GM06990 (cell line): ENCODE measurements at regions not wholly inside any gene's neighbourhood (a gene's known extent, or its start where the extent isn't known, plus 50 kb on each side); places are given as distances from the start of the nearest gene placed in this dataset.

Source experiments
- DNase-seq: peaks from one replicate; pipeline ENCODE4 v3.0.0-alpha.2; 2011; ENCODE audit not compliant: insufficient read length; ENCODE audit errors: extremely low read depth
- H3K27me3 ChIP-seq: replicated peaks from 2 replicates; pipeline ENCODE4 v1.6.0; 2011; ENCODE audit warnings: low read length; ENCODE audit not compliant: control insufficient read depth, insufficient read depth
- H3K36me3 ChIP-seq: 2 replicates; pipeline ENCODE4 v1.5.1; 2011; ENCODE audit warnings: low read length; ENCODE audit not compliant: control insufficient read depth, insufficient read depth
- H3K4me3 ChIP-seq: replicated peaks from 2 replicates; pipeline ENCODE4 v1.5.1; 2011; ENCODE audit warnings: low read depth, mild to moderate bottlenecking, control low read depth, low read length
- CTCF ChIP-seq: IDR thresholded peaks from 2 replicates; pipeline ENCODE4 v1.5.1; 2011; ENCODE audit warnings: low read length, control low read depth, mild to moderate bottlenecking, inconsistent platforms; ENCODE audit not compliant: insufficient read depth, poor library complexity, severe bottlenecking

GRCh38 chr1:90314533-90314932 lies 319.6 kb downstream of the ZNF326 start:
- H3K36me3 ChIP-seq, result no peaks in the 10 kb centered on the region
- H3K27me3 ChIP-seq, result no peaks in the 10 kb centered on the region
- no peak for TF ChIP-seq CTCF
- no peak overlapping the region for H3K4me3 ChIP-seq
- DNase-seq, result no peak

GRCh38 chr1:90313778-90314177 lies 318.9 kb downstream of the ZNF326 start:
- H3K36me3 ChIP-seq, result no peaks in the 10 kb centered on the region
- H3K4me3 ChIP-seq, result no peak overlapping the region
- no peaks in the 10 kb centered on the region for H3K27me3 ChIP-seq
- no peak for DNase-seq
- no peak for TF ChIP-seq CTCF

- H3K27me3 ChIP-seq, result no peaks in the 10 kb centered on the region
- TF ChIP-seq CTCF, result no peak
- no peaks in the 10 kb centered on the region for H3K36me3 ChIP-seq
- DNase-seq, result no peak
- H3K4me3 ChIP-seq, result no peak overlapping the region
Measured at GRCh38 chr1:90309806-90310205, 314.9 kb downstream of the ZNF326 start.

GRCh38 chr1:90308421-90308820 lies 313.5 kb downstream of the ZNF326 start:
- H3K27me3 ChIP-seq, result no peaks in the 10 kb centered on the region
- H3K36me3 ChIP-seq, result no peaks in the 10 kb centered on the region
- DNase-seq, result no peak
- TF ChIP-seq CTCF, result no peak
- no peak overlapping the region for H3K4me3 ChIP-seq

GRCh38 chr1:90305577-90305976 lies 310.7 kb downstream of the ZNF326 start:
- no peaks in the 10 kb centered on the region for H3K36me3 ChIP-seq
- no peak for DNase-seq
- H3K27me3 ChIP-seq, result no peaks in the 10 kb centered on the region
- H3K4me3 ChIP-seq, result no peak overlapping the region
- no peak for TF ChIP-seq CTCF

GRCh38 chr1:90296327-90296726 lies 301.4 kb downstream of the ZNF326 start:
- H3K27me3 ChIP-seq, result no peaks in the 10 kb centered on the region; the same call in 1 of the 2 replicates
- no peak for TF ChIP-seq CTCF

More at GRCh38 chr1:90296327-90296726, 301.4 kb downstream of the ZNF326 start:
- Histone ChIP-seq H3K4me3 (no peak overlapping the region), H3K36me3 (no peaks in the 10 kb centered on the region)
- DNase-seq, result no peak
